HL-60 (cell line): ENCODE measurements at regions not wholly inside any gene's neighbourhood (a gene's known extent, or its start where the extent isn't known, plus 50 kb on each side); places are given as distances from the start of the nearest gene placed in this dataset. TPM values are rescaled to one million over a fixed set of nuclear protein-coding genes. Genes with fewer than 3 reads are reported as not detected.
"Not testable (repeated sequence)": the region's sequence is repeated elsewhere in the genome, so short reads cannot be mapped to it uniquely, and the experiment has no call there.

Experiments used
- DNase-seq, 2 experiments: peaks; one replicate each; pipeline ENCODE4 v3.0.0-alpha.2; 2010 to 2020; ENCODE audit warnings: low read depth in 1 of 2, low spot score in 1 of 2
- H3K27ac ChIP-seq: fragments of 250-450 bp; sonication (Bioruptor Pico); replicated peaks from 2 replicates; pipeline ENCODE4 v1.5.1; 2020; ENCODE audit warnings: mild to moderate bottlenecking, moderate library complexity
- H3K27me3 ChIP-seq: fragments of 250-450 bp; sonication (Bioruptor Pico); 2 replicates; pipeline ENCODE4 v1.5.1; 2021; ENCODE audit warnings: mild to moderate bottlenecking, moderate library complexity; ENCODE audit not compliant: insufficient read depth, poor library complexity, severe bottlenecking
- H3K4me3 ChIP-seq: replicated peaks from 2 replicates; pipeline ENCODE4 v1.5.1; 2011; ENCODE audit warnings: mild to moderate bottlenecking, control low read depth, low read length; ENCODE audit not compliant: insufficient read depth
- microRNA-seq: library from miRNA; unstranded; fragments of <30 nt; microRNA quantifications from one replicate; pipeline ENCODE4, GENCODE V29; 2018
- TF ChIP-seq, protein P1 (sequence below): IDR thresholded peaks from 2 replicates; pipeline ENCODE4 v1.6.1; 2012; ENCODE audit warnings: low read depth; ENCODE audit not compliant: insufficient replicate concordance

DNA sequence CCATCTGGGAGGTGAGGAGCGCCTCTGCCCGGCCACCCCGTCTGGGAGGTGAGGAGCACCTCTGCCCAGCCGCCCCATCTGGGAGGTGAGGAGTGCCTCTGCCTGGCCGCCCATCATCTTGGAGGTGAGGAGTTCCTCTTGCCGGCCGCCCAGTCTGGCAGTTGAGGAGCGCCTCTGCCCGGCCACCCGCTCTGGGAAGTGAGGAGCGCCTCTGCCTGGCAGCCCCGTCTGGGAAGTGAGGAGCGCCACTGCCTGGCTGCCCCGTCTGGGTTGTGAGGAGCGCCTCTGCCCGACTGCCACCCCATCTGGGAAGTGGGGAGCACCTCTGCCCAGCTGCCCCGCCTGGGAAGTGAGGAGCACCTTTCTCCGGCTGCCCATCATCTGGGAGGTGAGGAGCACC, 230.0 kb upstream of the POTED start:
- not testable (repeated sequence) for H3K4me3 ChIP-seq, H3K27ac ChIP-seq, DNase-seq, H3K27me3 ChIP-seq

DNA sequence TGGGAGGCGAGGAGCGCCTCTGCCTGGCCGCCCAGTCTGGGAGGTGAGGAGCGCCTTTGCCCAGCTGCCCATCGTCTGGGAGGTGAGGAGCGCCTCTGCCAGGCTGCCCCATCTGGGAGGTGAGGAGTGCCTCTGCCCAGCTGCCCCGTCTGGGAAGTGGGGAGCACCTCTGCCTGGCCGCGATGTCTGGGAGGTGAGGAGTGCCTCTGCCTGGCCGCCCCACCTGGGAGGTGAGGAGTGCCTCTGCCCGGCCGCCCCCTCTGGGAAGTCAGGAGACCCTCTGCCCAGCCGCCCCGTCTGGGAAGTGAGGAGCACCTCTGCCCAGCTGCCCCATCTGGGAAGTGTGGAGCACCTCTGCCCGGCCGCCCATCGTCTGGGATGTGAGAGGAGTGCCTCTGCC, 229.0 kb upstream of the POTED start:
- DNase-seq, H3K27ac ChIP-seq, H3K4me3 ChIP-seq, H3K27me3 ChIP-seq: not testable (repeated sequence)

DNA sequence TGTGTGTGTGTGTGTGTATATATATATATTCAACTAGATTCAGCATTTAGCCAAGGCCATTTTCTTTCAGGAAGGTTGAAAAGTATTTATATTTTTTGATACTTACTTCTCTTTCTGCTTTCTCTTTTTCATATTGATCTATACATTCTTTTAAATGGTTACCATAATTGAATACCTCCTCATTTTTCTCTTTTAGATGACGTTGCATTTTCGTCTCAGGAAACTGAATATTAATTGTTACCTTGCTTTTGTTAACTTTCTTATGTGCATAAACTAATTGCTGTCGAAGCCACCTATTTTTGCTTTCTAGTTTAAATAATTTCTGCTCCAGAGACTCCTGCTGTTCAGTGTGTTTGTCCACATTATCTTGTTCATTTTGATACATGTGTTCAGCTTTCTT, 225.4 kb upstream of the POTED start:
- H3K4me3 ChIP-seq, DNase-seq, H3K27me3 ChIP-seq, H3K27ac ChIP-seq: not testable (repeated sequence)

DNA sequence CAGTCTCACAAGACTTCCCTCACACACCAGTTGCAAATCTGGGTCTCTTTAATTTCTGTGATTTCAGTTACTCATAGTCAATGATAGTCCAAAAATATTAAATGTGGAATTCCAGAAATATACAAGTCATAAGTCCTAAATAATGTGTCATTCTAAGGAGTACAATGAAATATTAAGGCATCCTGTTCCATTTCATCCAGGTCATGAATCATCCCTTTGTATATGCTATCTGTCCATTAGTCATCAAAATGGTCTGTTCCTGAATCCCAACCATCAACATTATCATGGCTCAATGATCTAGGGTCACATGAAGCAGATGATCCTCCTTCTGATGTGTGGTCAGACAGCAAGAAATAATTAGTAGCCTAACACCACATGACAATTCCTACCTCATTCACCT, 200.4 kb upstream of the POTED start:
- not testable (repeated sequence) for H3K4me3 ChIP-seq, H3K27ac ChIP-seq, H3K27me3 ChIP-seq, DNase-seq

DNA sequence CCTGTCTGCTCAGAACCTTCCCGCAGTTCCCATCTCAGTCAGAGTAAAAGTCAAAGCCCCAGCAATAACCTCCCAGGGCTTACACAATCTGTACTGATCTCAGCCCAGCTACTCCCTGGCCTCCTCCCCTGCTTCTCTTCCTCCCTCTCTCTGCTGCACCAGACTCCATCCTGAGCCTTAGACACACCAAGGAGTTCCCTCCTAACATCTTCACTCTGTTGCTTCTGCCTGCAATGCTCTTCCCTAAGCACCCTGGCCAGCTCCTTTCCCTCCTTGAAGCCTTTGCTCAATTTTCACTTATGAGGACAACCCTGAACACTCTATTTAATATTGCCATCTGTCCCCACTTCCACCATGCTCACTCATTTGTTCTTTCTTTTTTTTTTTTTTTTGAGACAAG, 173.7 kb upstream of the POTED start:
- H3K27me3 ChIP-seq, H3K27ac ChIP-seq, DNase-seq, H3K4me3 ChIP-seq: not testable (repeated sequence)
- TF ChIP-seq, protein P1, sequence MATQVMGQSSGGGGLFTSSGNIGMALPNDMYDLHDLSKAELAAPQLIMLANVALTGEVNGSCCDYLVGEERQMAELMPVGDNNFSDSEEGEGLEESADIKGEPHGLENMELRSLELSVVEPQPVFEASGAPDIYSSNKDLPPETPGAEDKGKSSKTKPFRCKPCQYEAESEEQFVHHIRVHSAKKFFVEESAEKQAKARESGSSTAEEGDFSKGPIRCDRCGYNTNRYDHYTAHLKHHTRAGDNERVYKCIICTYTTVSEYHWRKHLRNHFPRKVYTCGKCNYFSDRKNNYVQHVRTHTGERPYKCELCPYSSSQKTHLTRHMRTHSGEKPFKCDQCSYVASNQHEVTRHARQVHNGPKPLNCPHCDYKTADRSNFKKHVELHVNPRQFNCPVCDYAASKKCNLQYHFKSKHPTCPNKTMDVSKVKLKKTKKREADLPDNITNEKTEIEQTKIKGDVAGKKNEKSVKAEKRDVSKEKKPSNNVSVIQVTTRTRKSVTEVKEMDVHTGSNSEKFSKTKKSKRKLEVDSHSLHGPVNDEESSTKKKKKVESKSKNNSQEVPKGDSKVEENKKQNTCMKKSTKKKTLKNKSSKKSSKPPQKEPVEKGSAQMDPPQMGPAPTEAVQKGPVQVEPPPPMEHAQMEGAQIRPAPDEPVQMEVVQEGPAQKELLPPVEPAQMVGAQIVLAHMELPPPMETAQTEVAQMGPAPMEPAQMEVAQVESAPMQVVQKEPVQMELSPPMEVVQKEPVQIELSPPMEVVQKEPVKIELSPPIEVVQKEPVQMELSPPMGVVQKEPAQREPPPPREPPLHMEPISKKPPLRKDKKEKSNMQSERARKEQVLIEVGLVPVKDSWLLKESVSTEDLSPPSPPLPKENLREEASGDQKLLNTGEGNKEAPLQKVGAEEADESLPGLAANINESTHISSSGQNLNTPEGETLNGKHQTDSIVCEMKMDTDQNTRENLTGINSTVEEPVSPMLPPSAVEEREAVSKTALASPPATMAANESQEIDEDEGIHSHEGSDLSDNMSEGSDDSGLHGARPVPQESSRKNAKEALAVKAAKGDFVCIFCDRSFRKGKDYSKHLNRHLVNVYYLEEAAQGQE: peak; percentile 71

DNA sequence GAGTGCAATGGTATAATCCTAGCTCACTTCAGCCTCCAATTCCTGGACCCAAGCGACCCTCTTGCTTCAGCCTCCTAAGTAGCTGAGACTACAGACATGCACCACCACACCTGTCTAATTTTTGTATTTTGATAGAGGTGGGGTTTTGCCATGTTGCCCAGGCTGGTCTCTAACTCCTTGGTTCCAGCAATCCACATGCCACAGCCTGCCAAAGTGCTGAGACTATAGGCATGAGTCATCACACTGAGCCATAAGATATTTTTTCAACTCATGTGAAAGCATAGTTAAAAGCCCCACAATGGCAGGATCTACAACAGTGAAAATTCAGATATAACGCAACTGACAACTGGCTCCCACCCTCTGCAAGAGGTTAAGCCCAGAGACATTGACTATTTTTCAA, 161.8 kb upstream of the POTED start:
- not testable (repeated sequence) for H3K27ac ChIP-seq, H3K27me3 ChIP-seq, DNase-seq, H3K4me3 ChIP-seq

DNA sequence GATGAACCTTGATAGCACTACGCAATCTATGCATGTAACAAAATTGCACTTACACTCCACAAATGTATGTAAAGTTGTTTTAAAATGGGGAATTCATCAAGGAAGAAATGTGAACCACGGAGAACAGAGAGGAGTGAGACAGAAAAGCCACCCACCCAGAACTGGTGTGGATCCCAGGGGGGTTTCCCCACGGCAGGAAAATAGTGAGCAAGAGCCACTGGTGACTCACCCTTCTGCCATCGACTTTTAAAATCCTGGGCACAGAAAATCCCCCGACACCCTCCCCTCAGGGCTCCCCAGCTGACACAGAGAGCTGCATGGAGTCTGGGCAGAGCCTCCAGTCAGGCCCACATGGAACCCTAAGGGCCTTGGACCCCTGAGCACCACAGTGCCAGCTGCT, 146.0 kb upstream of the POTED start:
- H3K27ac ChIP-seq, H3K27me3 ChIP-seq, H3K4me3 ChIP-seq, DNase-seq: not testable (repeated sequence)

Small RNA genes in the stretch of these regions (microRNA-seq; reads per million reads assigned to microRNA genes)
- gene MIR3156-3: not detected
